Neural cell (in vitro differentiated cells): ENCODE measurements at regions not wholly inside any gene's neighbourhood (a gene's known extent, or its start where the extent isn't known, plus 50 kb on each side); places are given as distances from the start of the nearest gene placed in this dataset.

Source experiments
- RAD21 ChIP-seq: fragments of 450-650 bp; conservative IDR thresholded peaks from 2 replicates; pipeline ENCODE4 v1.6.1; 2014; ENCODE audit warnings: antibody characterized with exemption, mild to moderate bottlenecking, moderate library complexity
- TAF1 ChIP-seq: IDR thresholded peaks from 2 replicates; pipeline ENCODE4 v1.6.1; 2012; ENCODE audit warnings: low read depth
- TF ChIP-seq, protein P1 (sequence below): fragments of 450-650 bp; IDR thresholded peaks from 2 replicates; pipeline ENCODE4 v1.5.1; 2014; ENCODE audit warnings: antibody characterized with exemption, mild to moderate bottlenecking, moderate library complexity; ENCODE audit not compliant: poor library complexity, severe bottlenecking
- TF ChIP-seq, protein P2 (sequence below): IDR thresholded peaks from 2 replicates; pipeline ENCODE4 v1.6.1; 2012; ENCODE audit warnings: borderline replicate concordance

DNA sequence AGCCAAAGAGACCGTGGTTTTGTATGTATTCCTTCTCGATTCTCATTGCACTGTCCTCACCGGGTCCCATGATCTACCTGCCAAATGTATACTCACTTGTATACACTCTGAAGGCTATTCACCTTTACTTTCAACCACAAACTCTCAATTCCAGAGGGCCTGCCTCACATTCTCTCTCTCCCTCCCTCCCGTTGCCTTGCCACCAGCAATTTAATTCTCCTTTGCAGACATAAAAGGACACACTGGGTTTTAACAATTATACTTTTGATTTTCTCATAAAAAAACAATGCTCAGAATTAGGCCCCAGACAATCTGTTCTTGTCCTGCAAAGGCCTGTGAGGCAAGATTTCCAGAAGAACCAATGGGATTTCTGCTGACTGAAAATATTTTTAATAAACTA lies 265.1 kb upstream of the PSMD7 start:
- no peak for TF ChIP-seq TAF1
- TF ChIP-seq, protein P1, sequence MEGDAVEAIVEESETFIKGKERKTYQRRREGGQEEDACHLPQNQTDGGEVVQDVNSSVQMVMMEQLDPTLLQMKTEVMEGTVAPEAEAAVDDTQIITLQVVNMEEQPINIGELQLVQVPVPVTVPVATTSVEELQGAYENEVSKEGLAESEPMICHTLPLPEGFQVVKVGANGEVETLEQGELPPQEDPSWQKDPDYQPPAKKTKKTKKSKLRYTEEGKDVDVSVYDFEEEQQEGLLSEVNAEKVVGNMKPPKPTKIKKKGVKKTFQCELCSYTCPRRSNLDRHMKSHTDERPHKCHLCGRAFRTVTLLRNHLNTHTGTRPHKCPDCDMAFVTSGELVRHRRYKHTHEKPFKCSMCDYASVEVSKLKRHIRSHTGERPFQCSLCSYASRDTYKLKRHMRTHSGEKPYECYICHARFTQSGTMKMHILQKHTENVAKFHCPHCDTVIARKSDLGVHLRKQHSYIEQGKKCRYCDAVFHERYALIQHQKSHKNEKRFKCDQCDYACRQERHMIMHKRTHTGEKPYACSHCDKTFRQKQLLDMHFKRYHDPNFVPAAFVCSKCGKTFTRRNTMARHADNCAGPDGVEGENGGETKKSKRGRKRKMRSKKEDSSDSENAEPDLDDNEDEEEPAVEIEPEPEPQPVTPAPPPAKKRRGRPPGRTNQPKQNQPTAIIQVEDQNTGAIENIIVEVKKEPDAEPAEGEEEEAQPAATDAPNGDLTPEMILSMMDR = no peak
- TF ChIP-seq RAD21 = no peak
- TF ChIP-seq, protein P2, sequence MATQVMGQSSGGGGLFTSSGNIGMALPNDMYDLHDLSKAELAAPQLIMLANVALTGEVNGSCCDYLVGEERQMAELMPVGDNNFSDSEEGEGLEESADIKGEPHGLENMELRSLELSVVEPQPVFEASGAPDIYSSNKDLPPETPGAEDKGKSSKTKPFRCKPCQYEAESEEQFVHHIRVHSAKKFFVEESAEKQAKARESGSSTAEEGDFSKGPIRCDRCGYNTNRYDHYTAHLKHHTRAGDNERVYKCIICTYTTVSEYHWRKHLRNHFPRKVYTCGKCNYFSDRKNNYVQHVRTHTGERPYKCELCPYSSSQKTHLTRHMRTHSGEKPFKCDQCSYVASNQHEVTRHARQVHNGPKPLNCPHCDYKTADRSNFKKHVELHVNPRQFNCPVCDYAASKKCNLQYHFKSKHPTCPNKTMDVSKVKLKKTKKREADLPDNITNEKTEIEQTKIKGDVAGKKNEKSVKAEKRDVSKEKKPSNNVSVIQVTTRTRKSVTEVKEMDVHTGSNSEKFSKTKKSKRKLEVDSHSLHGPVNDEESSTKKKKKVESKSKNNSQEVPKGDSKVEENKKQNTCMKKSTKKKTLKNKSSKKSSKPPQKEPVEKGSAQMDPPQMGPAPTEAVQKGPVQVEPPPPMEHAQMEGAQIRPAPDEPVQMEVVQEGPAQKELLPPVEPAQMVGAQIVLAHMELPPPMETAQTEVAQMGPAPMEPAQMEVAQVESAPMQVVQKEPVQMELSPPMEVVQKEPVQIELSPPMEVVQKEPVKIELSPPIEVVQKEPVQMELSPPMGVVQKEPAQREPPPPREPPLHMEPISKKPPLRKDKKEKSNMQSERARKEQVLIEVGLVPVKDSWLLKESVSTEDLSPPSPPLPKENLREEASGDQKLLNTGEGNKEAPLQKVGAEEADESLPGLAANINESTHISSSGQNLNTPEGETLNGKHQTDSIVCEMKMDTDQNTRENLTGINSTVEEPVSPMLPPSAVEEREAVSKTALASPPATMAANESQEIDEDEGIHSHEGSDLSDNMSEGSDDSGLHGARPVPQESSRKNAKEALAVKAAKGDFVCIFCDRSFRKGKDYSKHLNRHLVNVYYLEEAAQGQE = no peak
